ENCODE measurements at regions not wholly inside any gene's neighbourhood (a gene's known extent, or its start where the extent isn't known, plus 50 kb on each side); places are given as distances from the start of the nearest gene placed in this dataset.

DNA sequence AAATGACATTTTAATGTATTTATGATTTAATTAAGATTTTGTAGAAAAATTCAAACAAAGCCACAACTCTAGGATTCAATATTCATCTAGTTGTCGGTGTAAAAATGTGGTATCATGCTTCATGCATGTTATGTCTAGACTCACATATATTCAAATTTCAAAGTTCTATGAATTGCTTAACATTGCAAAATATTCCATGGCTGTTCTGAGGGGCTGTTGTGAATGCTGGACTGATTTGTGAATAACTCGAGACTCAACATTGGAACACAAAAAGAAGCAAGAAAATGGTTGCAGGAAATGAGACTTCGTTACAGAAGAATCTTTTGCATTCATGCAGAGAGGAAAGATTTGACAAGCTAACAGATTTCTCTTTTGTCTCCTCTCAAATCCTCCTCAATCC is 705.9 kb downstream of the DHX35 start:
- H3K9me3 ChIP-seq, result no peaks in the 10 kb centered on the region
- no peak overlapping the region for H3K27ac ChIP-seq
- no peaks in the 10 kb centered on the region for H3K27me3 ChIP-seq
- intact Hi-C loops (cut with DNase I), result no loop called here
- H3K36me3 ChIP-seq (replicated peaks in 1 of 2; ENCODE audit: insufficient read depth in 1 of 2, low read depth in 2 of 2), result no peaks in the 10 kb centered on the region
- ATAC-seq, result no peak
- TF ChIP-seq, protein P1, sequence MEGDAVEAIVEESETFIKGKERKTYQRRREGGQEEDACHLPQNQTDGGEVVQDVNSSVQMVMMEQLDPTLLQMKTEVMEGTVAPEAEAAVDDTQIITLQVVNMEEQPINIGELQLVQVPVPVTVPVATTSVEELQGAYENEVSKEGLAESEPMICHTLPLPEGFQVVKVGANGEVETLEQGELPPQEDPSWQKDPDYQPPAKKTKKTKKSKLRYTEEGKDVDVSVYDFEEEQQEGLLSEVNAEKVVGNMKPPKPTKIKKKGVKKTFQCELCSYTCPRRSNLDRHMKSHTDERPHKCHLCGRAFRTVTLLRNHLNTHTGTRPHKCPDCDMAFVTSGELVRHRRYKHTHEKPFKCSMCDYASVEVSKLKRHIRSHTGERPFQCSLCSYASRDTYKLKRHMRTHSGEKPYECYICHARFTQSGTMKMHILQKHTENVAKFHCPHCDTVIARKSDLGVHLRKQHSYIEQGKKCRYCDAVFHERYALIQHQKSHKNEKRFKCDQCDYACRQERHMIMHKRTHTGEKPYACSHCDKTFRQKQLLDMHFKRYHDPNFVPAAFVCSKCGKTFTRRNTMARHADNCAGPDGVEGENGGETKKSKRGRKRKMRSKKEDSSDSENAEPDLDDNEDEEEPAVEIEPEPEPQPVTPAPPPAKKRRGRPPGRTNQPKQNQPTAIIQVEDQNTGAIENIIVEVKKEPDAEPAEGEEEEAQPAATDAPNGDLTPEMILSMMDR (IDR thresholded peaks at IDR 0.05), result no peak
- TF ChIP-seq POLR2A (IDR thresholded peaks at IDR 0.05), result no peak
- DNase-seq, result no peak
- 68 to 70% methylated on average over 3 of the region's 3 CpGs for WGBS, 2 donors
- H3K4me3 ChIP-seq, result no peak overlapping the region
- no peaks in the 10 kb centered on the region for H3K4me1 ChIP-seq

DNA sequence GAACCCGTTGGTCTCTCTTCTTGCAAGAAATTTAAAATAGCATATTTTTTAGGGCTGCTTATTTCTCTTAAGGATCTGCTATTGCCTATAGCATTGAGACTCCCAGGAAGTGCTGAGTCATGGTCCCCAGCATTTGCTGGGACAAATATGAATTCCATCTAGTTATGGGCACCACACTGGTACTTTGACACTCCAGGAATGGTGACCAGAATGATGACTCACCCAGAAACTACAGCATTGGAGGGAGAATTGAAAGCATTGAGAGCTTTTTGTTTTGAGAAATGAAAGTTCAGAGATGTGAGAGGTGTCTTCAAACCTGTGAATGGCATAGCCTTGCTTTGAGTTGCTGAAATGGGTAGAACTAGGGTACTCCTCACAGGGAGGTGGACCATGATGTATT is 699.7 kb downstream of the DHX35 start:
- DNase-seq, result no peak
- no peaks in the 10 kb centered on the region for H3K4me1 ChIP-seq
- H3K36me3 ChIP-seq (replicated peaks in 1 of 2; ENCODE audit: insufficient read depth in 1 of 2, low read depth in 2 of 2), result no peaks in the 10 kb centered on the region
- H3K27me3 ChIP-seq, result no peaks in the 10 kb centered on the region
- TF ChIP-seq POLR2A (IDR thresholded peaks at IDR 0.05), result no peak
- TF ChIP-seq, protein P1 (IDR thresholded peaks at IDR 0.05), result no peak
- intact Hi-C loops (cut with DNase I), result no loop called here
- no peak overlapping the region for H3K27ac ChIP-seq
- WGBS, 2 donors, result 0 to 42% methylated on average over 1 of the region's 1 CpG
- no peaks in the 10 kb centered on the region for H3K9me3 ChIP-seq
- H3K4me3 ChIP-seq, result no peak overlapping the region
- no peak for ATAC-seq

DNA sequence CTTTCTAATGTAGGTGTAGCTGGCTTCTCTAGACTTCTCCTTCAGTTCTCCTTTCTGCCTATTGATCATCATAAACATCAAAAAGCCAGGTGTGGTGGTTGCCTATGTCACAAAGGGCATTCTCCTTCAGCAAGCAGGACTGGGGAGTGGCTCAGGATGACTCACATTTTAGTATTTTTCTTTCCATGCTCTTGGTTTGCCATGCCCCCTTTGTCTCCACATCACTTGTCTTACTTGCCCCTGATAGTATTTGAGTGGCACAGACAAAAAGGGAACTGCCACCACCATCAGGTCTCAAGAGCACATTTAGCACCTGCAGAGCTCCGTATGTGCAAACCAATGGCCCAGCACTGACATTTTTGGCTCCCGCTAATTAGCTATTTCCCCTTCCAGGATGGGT is 698.8 kb downstream of the DHX35 start:
- DNase-seq (no peak), ATAC-seq (no peak)
- Histone ChIP-seq H3K27ac (no peak overlapping the region), H3K4me3 (no peak overlapping the region), H3K36me3 (replicated peaks in 1 of 2; ENCODE audit: insufficient read depth in 1 of 2, low read depth in 2 of 2) (no peaks in the 10 kb centered on the region), H3K9me3 (no peaks in the 10 kb centered on the region), H3K4me1 (no peaks in the 10 kb centered on the region), H3K27me3 (no peaks in the 10 kb centered on the region)
- no peak for TF ChIP-seq POLR2A (IDR thresholded peaks at IDR 0.05)
- TF ChIP-seq, protein P1 (IDR thresholded peaks at IDR 0.05), result no peak
- intact Hi-C loops (cut with DNase I), result no loop called here
- WGBS, 2 donors, result 83 to 89% methylated on average over 2 of the region's 2 CpGs

DNA sequence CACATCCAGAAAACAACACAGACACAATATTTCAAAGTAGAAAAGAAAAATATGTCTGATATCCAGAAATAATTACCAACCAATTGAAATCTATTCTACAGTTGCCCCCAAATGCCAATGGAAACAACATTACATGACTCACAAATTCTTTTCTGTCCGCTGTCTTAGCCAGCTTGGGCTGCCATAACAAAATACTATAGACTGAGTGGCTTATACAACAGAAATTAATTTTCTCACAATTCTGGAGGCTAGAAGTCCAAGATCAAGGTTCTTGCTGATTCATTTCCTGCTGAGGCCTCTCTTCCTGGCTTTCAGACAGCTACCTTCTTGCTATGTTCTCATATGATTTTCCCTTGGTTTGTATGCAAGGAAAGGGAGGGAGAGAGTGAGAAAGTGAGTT is 698.1 kb downstream of the DHX35 start:
- Histone ChIP-seq H3K36me3 (replicated peaks in 1 of 2; ENCODE audit: insufficient read depth in 1 of 2, low read depth in 2 of 2) (no peaks in the 10 kb centered on the region), H3K27me3 (no peaks in the 10 kb centered on the region), H3K4me3 (no peak overlapping the region), H3K4me1 (no peaks in the 10 kb centered on the region), H3K27ac (no peak overlapping the region), H3K9me3 (no peaks in the 10 kb centered on the region)
- intact Hi-C loops (cut with DNase I), result no loop called here
- WGBS, 2 donors, result 86 to 88% methylated on average over 1 of the region's 1 CpG
- no peak for DNase-seq
- no peak for ATAC-seq
- no peak for TF ChIP-seq POLR2A (IDR thresholded peaks at IDR 0.05)
- TF ChIP-seq, protein P1 (IDR thresholded peaks at IDR 0.05), result no peak

DNA sequence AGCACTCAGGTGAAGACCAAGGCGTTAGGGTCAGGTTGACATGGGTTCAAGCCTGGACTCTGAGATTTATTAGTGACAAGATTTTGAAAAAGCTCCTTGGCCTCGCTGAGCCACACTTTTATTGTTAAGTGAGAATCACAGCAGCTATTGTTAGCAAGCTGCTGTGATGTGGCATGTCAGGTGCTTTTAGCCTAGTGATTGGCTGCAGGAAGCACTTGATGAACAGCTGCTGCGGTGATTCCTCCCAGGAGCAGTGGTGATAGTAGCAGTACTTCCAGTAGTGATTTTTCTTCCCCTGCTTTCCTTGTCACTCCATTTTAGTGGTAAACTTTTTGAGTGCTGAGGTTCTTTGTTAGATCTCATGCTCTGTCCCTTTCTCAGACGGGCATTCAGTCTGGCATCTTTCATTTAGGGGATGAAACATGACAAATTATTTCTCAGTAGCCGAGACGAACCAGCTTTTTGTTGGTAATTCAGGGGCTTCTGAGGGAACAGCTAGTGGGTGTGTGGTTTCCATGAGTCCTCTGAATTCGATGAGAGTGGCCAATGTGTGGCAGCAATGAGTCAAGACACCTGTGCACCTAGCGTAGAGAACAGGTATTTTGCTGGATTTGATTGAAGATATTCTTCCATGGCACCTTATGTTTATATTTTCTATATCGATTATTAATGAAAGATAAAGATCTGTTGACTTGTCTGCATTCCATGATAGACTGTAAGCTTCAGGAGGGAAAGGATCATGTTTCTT is 696.7 kb downstream of the DHX35 start:
- intact Hi-C loops (cut with DNase I), result no loop called here
- Histone ChIP-seq H3K4me3 (no peak overlapping the region), H3K27ac (no peak overlapping the region), H3K27me3 (no peaks in the 10 kb centered on the region), H3K4me1 (no peaks in the 10 kb centered on the region), H3K9me3 (no peaks in the 10 kb centered on the region), H3K36me3 (replicated peaks in 1 of 2; ENCODE audit: insufficient read depth in 1 of 2, low read depth in 2 of 2) (no peaks in the 10 kb centered on the region)
- DNase-seq, result no peak
- no peak for TF ChIP-seq POLR2A (IDR thresholded peaks at IDR 0.05)
- TF ChIP-seq, protein P1 (IDR thresholded peaks at IDR 0.05), result no peak
- ATAC-seq, result no peak
- 57 to 64% methylated on average over 9 of the region's 9 CpGs for WGBS, 2 donors

Measured in body of pancreas (tissue), 4 donors.